H7 (cell line): ENCODE measurements at regions not wholly inside any gene's neighbourhood (a gene's known extent, or its start where the extent isn't known, plus 50 kb on each side); places are given as distances from the start of the nearest gene placed in this dataset.

Experiments
- DNase-seq: peaks from one replicate; pipeline ENCODE4 v3.0.0; 2012
- H3K27me3 ChIP-seq: 2 replicates; pipeline ENCODE4 v1.6.0; 2011; ENCODE audit warnings: mild to moderate bottlenecking, low read length; ENCODE audit not compliant: control insufficient read depth, insufficient read depth
- H3K36me3 ChIP-seq: replicated peaks from 2 replicates; pipeline ENCODE4 v1.5.1; 2011; ENCODE audit warnings: low read length; ENCODE audit not compliant: control insufficient read depth, insufficient read depth
- H3K4me3 ChIP-seq: 2 replicates; pipeline ENCODE4 v1.5.1; 2011; ENCODE audit warnings: low read depth, mild to moderate bottlenecking, control low read depth, low read length, moderate library complexity; ENCODE audit not compliant: insufficient read depth

DNA sequence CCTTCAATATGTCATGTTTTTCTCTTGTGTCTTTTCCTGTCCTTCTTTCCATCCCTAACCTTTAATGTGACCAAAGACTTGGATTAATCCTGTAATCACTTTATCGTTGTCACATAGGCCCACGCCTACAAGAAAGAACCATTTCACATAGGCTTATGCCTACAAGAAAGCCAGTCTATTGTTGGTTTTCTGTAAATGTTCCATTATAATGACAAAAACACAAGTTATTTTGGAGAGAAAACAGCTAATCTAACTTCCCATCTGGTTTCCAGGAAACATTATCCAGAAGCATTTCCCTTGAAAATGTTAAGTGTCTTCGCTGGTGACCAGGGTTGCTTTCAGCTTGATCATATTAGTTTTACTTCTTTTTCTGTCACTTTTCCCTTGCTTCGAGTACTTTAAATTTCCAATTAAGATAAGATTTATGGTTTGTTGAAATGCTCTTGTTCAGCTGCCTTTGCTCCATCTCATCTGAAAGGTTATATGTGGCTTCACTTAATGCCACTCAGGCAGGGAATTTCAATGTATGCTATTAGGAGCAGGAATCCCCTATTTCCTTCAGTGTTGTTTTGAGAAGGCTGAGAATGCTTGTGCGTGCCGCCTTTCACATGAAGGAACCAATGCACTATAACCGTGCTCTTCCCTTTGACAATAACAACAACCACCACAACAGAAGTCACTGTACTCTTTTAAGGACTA is 708.2 kb downstream of the EFNB2 start:
- no peaks in the 10 kb centered on the region; the same call in 1 of the 2 replicates for H3K36me3 ChIP-seq
- no peaks in the 10 kb centered on the region for H3K27me3 ChIP-seq
- no peak for DNase-seq
- H3K4me3 ChIP-seq: no peak overlapping the region

DNA sequence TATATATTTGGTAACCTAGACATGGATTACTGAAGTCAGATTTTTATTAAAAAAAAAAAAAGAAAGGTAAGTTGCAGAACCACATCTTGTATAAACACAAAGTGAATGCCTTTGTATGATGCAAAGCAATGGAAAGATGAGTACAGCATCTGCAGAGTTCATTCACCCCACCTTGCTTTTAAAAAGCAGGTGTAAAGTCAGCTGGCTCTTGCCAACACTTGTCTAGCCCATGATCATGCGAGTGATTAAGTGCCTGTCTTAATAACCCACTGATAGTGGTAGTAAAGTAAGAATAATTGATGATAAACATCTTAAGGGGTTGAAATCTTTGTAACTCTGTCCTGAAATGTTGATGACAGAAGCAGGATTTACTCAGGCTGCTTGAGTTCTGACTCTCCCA is 710.4 kb downstream of the EFNB2 start:
- Histone ChIP-seq H3K36me3 (no peaks in the 10 kb centered on the region; the same call in 1 of the 2 replicates), H3K4me3 (no peak overlapping the region), H3K27me3 (no peaks in the 10 kb centered on the region)
- DNase-seq: no peak

DNA sequence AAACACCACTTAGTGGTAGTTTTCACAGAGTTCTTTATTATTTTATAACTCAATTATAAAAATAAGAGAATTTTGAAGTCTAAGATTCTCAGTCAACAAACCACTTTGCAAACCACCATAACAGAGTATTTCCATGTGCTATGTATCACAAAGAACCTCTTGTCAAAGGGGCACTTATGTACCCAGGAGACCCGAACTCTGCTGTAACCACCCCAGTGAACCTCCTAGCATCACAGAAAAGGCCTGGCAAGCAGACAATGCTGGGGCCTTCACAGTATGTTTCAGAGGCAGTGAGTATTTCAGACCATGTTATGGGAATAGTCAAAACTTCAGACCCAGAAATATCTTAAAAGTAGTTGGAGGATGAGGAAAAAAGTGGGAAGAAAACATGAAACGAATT is 714.1 kb downstream of the EFNB2 start:
- H3K27me3 ChIP-seq: peaks cover 10% of the 10 kb centered on the region
- no peak overlapping the region for H3K4me3 ChIP-seq
- DNase-seq: no peak

DNA sequence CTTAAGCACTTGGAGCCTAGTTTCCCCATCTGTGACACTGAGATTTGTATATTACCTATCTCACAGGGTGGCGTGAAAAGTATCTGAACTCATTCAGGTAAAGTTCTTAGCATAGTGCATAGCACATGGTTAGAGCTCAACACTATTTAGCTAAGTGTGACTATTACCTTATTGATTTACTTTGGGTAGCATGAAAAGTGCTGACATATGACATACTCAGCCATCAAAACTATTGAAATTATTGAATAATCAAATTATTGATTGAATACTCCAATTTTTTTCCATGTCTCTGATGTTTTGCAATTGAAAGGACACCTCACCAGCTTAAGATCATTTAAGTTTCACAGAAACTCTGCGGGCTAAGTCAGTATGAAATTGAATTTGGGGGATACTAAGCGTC is 715.0 kb downstream of the EFNB2 start:
- no peak for DNase-seq
- Histone ChIP-seq H3K36me3 (no peaks in the 10 kb centered on the region), H3K27me3 (peaks cover 16% of the 10 kb centered on the region), H3K4me3 (no peak overlapping the region)

More for the DNA sequence above, 714.1 kb downstream of the EFNB2 start:
- H3K36me3 ChIP-seq: no peaks in the 10 kb centered on the region

DNA sequence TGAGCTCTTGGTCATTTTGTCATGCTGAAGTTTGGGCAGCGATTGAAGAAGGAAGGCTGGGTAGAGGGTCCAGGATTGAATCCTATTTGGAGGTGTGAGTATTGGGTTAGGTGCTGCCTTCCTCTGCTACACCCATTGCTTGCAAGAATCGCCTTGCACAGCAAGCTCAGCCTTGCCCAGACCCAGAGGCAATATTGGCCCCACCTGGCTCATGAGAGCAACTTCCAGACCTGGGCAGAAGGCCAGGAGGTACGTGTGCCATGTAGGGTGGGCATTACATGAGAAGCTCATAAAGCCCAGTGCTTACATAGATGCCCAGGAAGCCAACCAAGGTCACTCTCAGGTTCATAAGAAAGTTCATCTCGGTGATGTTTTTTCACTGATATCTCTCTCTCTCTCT is 718.0 kb downstream of the EFNB2 start:
- no peaks in the 10 kb centered on the region for H3K36me3 ChIP-seq
- H3K4me3 ChIP-seq: no peak overlapping the region
- peaks cover 16% of the 10 kb centered on the region for H3K27me3 ChIP-seq
- DNase-seq: no peak

DNA sequence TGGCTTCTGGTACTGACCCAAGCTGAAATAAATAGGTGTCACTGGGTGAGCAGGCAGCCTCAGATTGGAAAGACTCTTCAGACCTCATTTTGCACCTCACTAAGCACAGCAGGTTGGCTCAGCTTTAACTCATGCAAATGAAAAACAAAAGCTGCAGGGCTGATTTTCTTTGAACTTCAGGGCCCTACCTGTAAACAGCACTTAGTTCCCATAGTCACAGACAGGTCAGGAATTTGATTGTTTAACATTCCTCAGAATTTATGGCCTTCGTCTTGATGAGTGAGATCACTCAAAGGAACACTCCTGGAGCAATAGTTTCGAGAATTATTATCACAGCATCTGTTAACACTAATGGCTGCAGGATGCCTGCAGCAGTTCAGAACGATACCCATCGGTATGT is 718.5 kb downstream of the EFNB2 start:
- Histone ChIP-seq H3K36me3 (no peaks in the 10 kb centered on the region), H3K4me3 (no peak overlapping the region), H3K27me3 (peaks cover 16% of the 10 kb centered on the region)
- peak; percentile 28 for DNase-seq

DNA sequence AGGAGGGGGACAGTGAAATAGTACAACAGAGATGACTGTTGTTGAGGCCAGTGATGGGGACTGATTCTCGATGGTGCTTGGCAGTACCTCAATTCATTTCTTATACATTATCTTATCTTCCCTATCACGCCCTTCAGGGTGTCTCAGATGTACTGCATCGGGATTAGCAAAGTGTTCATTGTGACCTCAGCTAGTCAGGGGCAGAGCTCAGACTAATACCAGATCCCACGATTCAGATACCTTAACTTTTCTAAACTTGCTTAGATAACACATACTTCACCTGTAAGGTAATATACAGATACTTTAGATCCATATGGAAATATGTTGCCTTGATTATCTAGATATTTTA is 720.6 kb downstream of the EFNB2 start:
- no peak overlapping the region for H3K4me3 ChIP-seq
- peaks cover 16% of the 10 kb centered on the region for H3K27me3 ChIP-seq
- no peak for DNase-seq
- H3K36me3 ChIP-seq: no peaks in the 10 kb centered on the region

- no peak overlapping the region for H3K4me3 ChIP-seq
- H3K27me3 ChIP-seq: peaks cover 16% of the 10 kb centered on the region
- H3K36me3 ChIP-seq: no peaks in the 10 kb centered on the region
- no peak for DNase-seq
Observed at GRCh38 chr13:105814219-105814901, 721.1 kb downstream of the EFNB2 start.

DNA sequence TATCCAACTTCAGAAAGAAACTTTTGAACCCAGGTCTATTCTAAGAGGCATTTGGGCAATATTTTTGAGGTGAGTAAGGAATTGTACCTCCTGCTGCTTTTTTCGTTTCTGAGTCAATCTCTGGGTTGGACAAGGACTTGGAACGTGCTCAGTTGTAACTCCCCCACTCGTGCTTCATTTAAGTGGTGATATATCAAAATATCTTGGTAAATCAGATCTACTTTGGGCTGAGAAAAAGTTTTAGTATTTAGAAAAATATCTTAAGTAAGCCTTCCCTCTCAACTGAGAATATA is 728.9 kb downstream of the EFNB2 start:
- Histone ChIP-seq H3K4me3 (no peak overlapping the region), H3K27me3 (no peaks in the 10 kb centered on the region), H3K36me3 (no peaks in the 10 kb centered on the region)
- DNase-seq: no peak

- no peak for DNase-seq
- no peaks in the 10 kb centered on the region for H3K36me3 ChIP-seq
- no peaks in the 10 kb centered on the region for H3K27me3 ChIP-seq
- no peak overlapping the region for H3K4me3 ChIP-seq
Observed at GRCh38 chr13:105805892-105806627, 729.4 kb downstream of the EFNB2 start.

- Histone ChIP-seq H3K36me3 (no peaks in the 10 kb centered on the region), H3K27me3 (no peaks in the 10 kb centered on the region), H3K4me3 (no peak overlapping the region)
- DNase-seq: no peak
Observed at GRCh38 chr13:105804561-105805190, 730.8 kb downstream of the EFNB2 start.

DNA sequence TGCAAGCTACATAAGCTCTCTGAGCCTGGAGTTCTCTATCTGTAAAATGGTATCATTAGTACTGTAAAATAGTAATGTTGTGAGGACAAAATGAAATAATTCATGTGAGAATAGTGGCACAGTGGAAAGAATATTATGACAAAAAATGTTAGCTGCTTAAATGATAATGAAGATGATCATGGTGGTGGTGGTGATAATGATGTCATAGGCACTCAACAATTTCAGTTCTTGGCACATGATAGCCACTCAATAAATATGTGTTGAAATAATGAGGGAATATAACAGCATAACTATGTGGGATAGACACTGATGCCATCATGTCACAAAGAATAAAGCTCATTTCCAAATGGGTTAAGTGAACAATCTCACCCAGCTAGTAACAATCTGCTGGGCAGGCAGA is 736.3 kb downstream of the EFNB2 start:
- no peak for DNase-seq
- Histone ChIP-seq H3K4me3 (no peak overlapping the region), H3K36me3 (no peaks in the 10 kb centered on the region), H3K27me3 (no peaks in the 10 kb centered on the region)

DNA sequence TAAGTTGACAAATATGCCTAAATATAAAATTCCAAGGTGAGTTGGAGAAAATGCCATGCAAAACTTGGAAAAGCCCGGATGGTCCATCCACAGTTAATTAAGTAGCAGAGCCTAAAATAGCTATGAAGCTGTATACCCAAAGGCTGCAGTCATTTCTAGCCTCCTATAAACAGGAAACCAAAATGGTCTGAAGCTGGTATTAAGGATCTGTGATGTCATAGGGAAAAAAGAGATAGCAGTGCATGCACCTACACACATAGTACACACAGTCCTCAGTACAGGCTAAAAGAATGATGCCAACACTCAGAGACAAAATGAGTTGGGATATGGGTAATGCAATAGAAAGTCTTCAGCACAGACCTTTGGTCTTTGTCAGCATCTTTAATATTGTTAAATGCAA is 736.9 kb downstream of the EFNB2 start:
- H3K4me3 ChIP-seq: no peak overlapping the region
- H3K27me3 ChIP-seq: no peaks in the 10 kb centered on the region
- H3K36me3 ChIP-seq: no peaks in the 10 kb centered on the region
- no peak for DNase-seq

DNA sequence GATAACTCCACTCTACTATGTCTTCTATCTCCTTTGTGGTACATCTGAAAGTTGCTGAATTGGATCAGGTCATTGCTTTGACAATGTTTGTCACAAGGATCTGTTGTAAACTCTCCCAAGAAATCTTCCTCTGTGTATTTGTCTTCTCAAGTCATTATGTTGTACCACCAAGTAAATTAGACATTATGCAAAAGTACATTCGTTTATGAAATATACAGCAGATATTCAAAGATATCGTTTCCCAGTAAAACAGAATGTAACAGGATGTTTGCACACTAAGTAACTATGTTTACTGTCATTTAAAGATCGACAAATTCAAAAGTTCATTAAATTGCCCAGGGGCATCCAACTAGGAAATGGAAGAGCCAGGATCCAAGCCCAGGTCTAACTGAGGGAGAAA is 739.4 kb downstream of the EFNB2 start:
- no peaks in the 10 kb centered on the region for H3K27me3 ChIP-seq

GRCh38 chr13:105790923-105791322 is 744.5 kb downstream of the EFNB2 start:
- DNase-seq: no peak
- no peak overlapping the region for H3K4me3 ChIP-seq
- no peaks in the 10 kb centered on the region for H3K36me3 ChIP-seq
- no peaks in the 10 kb centered on the region for H3K27me3 ChIP-seq

More for the DNA sequence above, 739.4 kb downstream of the EFNB2 start:
- Histone ChIP-seq H3K4me3 (no peak overlapping the region), H3K36me3 (no peaks in the 10 kb centered on the region)
- DNase-seq: no peak
